Mammary epithelial cell (primary cell): ENCODE measurements at regions not wholly inside any gene's neighbourhood (a gene's known extent, or its start where the extent isn't known, plus 50 kb on each side); places are given as distances from the start of the nearest gene placed in this dataset.

Experiments used
- CTCF ChIP-seq, 2 donors: IDR thresholded peaks in 1 of 2; conservative IDR thresholded peaks in 1 of 2; 2 replicates each; pipeline ENCODE4 v1.5.1; 2011 to 2012; ENCODE audit warnings: inconsistent platforms in 2 of 2, low read length in 2 of 2, mild to moderate bottlenecking in 2 of 2, control low read depth in 1 of 2, low read depth in 1 of 2; ENCODE audit not compliant: insufficient read depth in 1 of 2; ENCODE audit errors: extremely low read depth in 1 of 2
- EZH2 ChIP-seq: IDR thresholded peaks from 2 replicates; pipeline ENCODE4 v1.6.1; 2012; ENCODE audit warnings: low read length, inconsistent platforms, borderline replicate concordance

- TF ChIP-seq CTCF (conservative IDR thresholded peaks at IDR 0.05 in 1 of 2, IDR thresholded peaks at IDR 0.05 in 1 of 2; ENCODE audit: extremely low read depth in 1 of 2, insufficient read depth in 1 of 2, low read depth in 1 of 2, low read length in 2 of 2) (no peak), EZH2 (no peak)
Observed at GRCh38 chr2:236501531-236501930, 68.1 kb upstream of the ACKR3 start.
